GM19468 (cell line): ENCODE measurements at regions not wholly inside any gene's neighbourhood (a gene's known extent, or its start where the extent isn't known, plus 50 kb on each side); places are given as distances from the start of the nearest gene placed in this dataset.
"Not testable (repeated sequence)": the region's sequence is repeated elsewhere in the genome, so short reads cannot be mapped to it uniquely, and the experiment has no call there.

Experiments used
- ATAC-seq: cut with Tn5 transposase; IDR thresholded peaks from one replicate; pipeline ENCODE4 v1.9.1; 2021; ENCODE audit warnings: mild to moderate bottlenecking, moderate library complexity, moderate number of reproducible peaks; ENCODE audit not compliant: unreplicated experiment; ENCODE audit errors: extremely low read depth

DNA sequence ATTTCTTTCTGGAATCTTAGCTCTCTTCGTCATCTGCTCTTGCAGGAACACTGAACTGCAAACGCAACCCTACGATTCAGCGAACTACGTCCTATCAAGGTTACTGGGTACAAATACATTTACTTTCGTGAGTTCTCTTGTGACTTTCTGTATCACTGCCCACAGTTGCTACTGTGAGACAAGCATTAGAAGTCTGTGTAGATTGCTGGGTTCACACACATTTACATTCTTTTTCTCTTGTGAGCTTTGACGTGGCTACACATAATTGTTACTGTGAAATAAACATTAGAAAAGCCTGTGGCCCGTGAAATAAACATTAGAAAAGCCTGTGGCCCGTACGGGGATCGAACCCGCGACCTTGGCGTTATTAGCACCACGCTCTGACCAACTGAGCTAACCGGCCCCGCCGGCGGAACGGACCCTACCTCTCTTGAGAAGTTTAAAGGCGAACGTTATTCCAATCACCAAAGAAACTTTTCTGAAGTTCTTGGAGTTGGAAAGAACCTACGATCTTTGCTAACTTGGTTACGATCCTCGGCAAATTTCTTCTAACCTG is 61.2 kb upstream of the ZNF322 start:
- not testable (repeated sequence) for ATAC-seq

GRCh38 chr6:26730019-26730766 is 70.6 kb upstream of the ZNF322 start:
- ATAC-seq = not testable (repeated sequence)

DNA sequence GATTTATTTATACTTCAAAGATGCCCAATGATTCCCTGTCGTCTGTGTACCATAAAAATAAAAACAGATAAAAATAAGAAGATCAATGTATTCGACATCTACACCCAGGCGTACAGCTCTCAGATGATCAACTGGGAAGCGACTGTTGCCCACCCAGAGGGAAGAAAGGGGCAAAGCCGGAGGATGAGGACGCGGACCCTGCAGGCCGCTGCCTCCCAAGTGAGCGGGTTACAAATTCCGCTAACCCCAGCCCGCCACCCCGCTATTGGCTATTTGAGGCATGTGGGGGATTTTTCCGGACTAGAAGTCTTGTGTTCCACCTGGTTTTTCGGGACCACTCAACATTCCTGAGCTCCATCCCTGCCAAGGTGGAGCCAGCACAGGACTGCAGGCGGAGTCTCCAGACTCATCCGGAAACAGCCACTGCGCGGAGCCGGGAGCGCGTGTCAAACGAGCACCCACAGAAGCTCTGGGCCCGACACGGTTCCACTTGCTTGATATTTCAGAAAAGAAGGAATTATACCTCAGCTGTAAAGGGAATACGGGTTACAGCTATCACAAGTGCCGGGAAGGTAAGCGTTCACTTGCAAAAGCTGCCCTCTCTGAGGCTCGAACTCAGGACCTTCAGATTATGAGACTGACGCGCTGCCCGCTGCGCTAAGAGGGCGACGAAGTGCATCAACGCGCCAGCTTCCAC is 75.4 kb upstream of the ZNF322 start:
- not testable (repeated sequence) for ATAC-seq

DNA sequence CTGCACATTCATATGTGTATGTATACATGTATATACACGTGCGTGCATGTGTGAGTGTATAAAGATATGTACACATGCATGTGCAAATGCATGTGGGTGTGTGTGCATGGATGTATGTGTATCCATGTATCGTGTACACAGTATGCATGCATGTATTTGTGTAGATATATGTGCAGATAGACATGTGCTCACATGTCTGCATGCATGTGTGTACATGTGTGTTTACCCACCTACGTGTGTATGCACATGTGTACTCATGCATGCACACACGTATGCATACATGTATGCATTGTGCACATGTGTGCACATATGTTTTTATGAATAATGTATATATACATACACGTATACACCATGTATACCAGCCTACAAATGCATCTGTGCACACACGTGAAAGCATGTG is 80.3 kb upstream of the ZNF322 start:
- ATAC-seq = no peak

- ATAC-seq = no peak
Observed at GRCh38 chr6:26743157-26743821, 83.7 kb upstream of the ZNF322 start.

DNA sequence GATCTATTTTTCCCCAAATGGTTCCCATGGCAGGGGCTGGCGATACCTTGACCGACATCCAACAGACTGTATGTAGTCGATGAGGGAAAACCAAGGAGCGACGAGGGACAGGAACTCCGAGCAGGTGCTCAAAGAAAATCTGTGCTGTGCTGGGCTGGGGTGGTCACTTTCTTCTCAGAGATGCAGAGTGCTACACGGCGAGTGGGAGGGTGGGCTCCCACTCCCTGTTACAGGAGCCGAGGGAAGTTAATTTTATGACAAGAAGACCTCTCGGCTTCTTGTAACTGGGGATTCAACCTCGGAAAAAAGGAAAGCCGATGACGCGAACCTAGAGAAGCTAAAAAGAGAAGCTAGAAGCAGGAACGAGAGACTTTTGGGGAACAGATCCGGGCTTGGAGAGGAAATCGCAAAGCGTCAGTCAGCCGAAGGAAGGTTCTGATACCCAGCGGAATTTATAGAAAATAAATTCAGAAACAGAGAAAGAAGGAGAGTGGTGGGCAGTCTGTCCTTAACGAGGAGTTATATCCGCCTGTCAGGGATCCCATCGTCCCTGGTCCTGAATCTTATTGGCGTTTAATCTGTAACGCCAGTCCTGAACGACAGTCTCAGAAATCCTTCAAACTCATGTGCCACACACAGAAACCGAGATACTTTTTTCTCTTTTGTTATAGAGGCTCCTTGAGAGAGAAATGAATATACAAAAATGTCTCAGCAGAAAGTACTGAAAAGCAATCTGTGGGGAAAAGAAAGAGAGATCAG is 84.6 kb upstream of the ZNF322 start:
- no peak for ATAC-seq

DNA sequence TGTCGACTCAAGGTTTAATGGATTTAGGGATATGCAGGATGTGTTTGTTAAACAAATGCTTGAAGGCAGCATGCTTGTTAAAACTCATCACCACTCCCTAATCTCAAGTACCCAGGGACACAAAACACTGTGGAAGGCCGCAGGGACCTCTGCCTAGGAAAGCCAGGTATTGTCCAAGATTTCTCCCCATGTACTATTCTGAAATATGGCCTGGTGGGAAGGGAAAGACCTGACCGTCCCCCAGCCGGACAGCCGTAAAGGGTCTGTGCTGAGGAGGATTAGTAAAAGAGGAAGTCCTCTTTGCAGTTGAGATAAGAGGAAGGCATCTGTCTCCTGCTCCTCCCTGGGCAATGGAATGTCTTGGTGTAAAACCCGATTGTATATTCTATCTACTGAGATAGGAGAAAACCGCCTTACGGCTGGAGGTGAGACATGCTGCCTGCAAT is 85.3 kb upstream of the ZNF322 start:
- ATAC-seq = not testable (repeated sequence)

- ATAC-seq = not testable (repeated sequence)
Observed at GRCh38 chr6:26745964-26746363, 86.4 kb upstream of the ZNF322 start.

DNA sequence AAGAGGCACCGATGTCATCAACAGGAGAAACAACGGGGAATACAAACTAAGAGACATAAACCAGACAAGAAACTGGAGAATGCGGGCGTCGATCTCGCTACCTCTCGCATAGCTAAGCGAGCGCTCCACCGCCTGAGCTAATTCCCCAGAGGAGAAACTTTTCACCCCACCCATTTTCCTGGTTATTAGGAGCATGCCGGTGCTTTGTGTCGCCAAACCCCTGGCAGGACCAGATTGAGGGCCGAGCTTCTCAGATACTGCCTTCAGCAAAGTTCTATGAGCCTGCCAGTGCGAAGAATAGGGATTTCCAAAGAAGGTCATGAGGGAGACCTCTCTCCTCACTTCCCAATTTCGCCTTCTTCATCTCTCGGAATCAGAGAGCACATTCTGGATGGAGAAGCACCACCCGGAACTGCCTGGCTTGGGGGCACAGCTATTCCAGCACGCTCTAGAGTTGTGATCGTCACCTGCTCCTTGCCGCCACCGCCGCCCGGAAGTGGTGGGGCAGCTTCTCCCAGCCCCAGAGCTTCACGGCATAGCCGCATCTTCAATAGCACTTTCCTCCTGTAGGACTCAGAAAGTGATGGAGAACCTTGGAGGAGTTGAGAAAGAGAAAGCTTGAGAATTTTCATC is 89.7 kb upstream of the ZNF322 start:
- ATAC-seq = not testable (repeated sequence)

GRCh38 chr6:26749759-26750126 is 90.2 kb upstream of the ZNF322 start:
- not testable (repeated sequence) for ATAC-seq

DNA sequence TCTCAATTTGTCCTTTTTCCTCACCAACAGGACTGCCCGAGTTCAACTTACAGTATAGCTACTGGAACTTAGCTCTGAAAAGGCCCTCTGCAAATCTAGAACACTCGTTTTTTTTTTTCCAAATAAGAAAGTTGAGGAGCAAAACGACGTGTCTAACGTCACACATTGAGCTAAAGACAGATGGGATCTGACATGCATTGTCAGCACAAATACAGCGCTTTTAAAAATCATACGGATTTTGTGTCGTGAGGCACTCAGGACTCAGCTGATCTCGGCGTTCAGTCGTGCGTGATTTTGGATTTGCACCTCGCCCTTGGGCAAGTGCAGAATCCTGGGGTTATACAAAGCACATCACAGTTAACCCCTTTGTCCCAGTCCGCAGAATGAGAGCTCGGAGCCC is 94.7 kb upstream of the ZNF322 start:
- ATAC-seq = no peak

GRCh38 chr6:26754801-26755200 is 95.3 kb upstream of the ZNF322 start:
- not testable (repeated sequence) for ATAC-seq

- not testable (repeated sequence) for ATAC-seq
Observed at GRCh38 chr6:26756067-26756805, 96.7 kb upstream of the ZNF322 start.

DNA sequence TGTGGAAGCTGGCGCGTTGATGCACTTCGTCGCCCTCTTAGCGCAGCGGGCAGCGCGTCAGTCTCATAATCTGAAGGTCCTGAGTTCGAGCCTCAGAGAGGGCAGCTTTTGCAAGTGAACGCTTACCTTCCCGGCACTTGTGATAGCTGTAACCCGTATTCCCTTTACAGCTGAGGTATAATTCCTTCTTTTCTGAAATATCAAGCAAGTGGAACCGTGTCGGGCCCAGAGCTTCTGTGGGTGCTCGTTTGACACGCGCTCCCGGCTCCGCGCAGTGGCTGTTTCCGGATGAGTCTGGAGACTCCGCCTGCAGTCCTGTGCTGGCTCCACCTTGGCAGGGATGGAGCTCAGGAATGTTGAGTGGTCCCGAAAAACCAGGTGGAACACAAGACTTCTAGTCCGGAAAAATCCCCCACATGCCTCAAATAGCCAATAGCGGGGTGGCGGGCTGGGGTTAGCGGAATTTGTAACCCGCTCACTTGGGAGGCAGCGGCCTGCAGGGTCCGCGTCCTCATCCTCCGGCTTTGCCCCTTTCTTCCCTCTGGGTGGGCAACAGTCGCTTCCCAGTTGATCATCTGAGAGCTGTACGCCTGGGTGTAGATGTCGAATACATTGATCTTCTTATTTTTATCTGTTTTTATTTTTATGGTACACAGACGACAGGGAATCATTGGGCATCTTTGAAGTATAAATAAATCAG is 106.8 kb upstream of the ZNF322 start:
- ATAC-seq = not testable (repeated sequence)

- not testable (repeated sequence) for ATAC-seq
Observed at GRCh38 chr6:26770941-26771666, 111.6 kb upstream of the ZNF322 start.

- ATAC-seq = not testable (repeated sequence)
Observed at GRCh38 chr6:26773414-26773813, 113.9 kb upstream of the ZNF322 start.

DNA sequence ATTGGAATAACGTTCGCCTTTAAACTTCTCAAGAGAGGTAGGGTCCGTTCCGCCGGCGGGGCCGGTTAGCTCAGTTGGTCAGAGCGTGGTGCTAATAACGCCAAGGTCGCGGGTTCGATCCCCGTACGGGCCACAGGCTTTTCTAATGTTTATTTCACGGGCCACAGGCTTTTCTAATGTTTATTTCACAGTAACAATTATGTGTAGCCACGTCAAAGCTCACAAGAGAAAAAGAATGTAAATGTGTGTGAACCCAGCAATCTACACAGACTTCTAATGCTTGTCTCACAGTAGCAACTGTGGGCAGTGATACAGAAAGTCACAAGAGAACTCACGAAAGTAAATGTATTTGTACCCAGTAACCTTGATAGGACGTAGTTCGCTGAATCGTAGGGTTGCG is 121.0 kb upstream of the ZNF322 start:
- not testable (repeated sequence) for ATAC-seq
